Amniotic epithelial cell (primary cell): ENCODE measurements at regions not wholly inside any gene's neighbourhood (a gene's known extent, or its start where the extent isn't known, plus 50 kb on each side); places are given as distances from the start of the nearest gene placed in this dataset.

Experiments
- DNase-seq: peaks from one replicate; pipeline ENCODE4 v3.0.0-alpha.2; 2010; ENCODE audit warnings: low read depth

- peak; percentile 40 for DNase-seq
Observed at GRCh38 chr1:67615886-67616285, 69.1 kb upstream of the GADD45A start.

GRCh38 chr1:67616394-67616985, 68.5 kb upstream of the GADD45A start:
- peak; percentile 6 for DNase-seq

GRCh38 chr1:67618285-67619018, 66.5 kb upstream of the GADD45A start:
- peak; percentile 95 for DNase-seq

- peak; percentile 83 for DNase-seq
Observed at GRCh38 chr1:67619080-67619479, 65.9 kb upstream of the GADD45A start.

GRCh38 chr1:67623906-67624305, 61.1 kb upstream of the GADD45A start:
- DNase-seq: no peak

GRCh38 chr1:67624680-67625079, 60.3 kb upstream of the GADD45A start:
- no peak for DNase-seq

GRCh38 chr1:67626090-67626860, 58.7 kb upstream of the GADD45A start:
- DNase-seq: peak; percentile 71

GRCh38 chr1:67626861-67627235, 58.2 kb upstream of the GADD45A start:
- no peak for DNase-seq

GRCh38 chr1:67627336-67627735, 57.7 kb upstream of the GADD45A start:
- DNase-seq: no peak

GRCh38 chr1:67627906-67628305, 57.1 kb upstream of the GADD45A start:
- DNase-seq: no peak

- DNase-seq: no peak
Observed at GRCh38 chr1:67629370-67630075, 55.5 kb upstream of the GADD45A start.

GRCh38 chr1:67630438-67631045, 54.5 kb upstream of the GADD45A start:
- DNase-seq: no peak

GRCh38 chr1:67632356-67632755, 52.6 kb upstream of the GADD45A start:
- no peak for DNase-seq

- no peak for DNase-seq
Observed at GRCh38 chr1:67632811-67633655, 52.0 kb upstream of the GADD45A start.

- DNase-seq: no peak
Observed at GRCh38 chr1:67634396-67634935, 50.5 kb upstream of the GADD45A start.

- no peak for DNase-seq
Observed at GRCh38 chr1:67635055-67635809, 49.8 kb upstream of the GADD45A start.
